ENCODE measurements at regions not wholly inside any gene's neighbourhood (a gene's known extent, or its start where the extent isn't known, plus 50 kb on each side); places are given as distances from the start of the nearest gene placed in this dataset.
"Not testable (repeated sequence)": the region's sequence is repeated elsewhere in the genome, so short reads cannot be mapped to it uniquely, and the experiment has no call there.

DNA sequence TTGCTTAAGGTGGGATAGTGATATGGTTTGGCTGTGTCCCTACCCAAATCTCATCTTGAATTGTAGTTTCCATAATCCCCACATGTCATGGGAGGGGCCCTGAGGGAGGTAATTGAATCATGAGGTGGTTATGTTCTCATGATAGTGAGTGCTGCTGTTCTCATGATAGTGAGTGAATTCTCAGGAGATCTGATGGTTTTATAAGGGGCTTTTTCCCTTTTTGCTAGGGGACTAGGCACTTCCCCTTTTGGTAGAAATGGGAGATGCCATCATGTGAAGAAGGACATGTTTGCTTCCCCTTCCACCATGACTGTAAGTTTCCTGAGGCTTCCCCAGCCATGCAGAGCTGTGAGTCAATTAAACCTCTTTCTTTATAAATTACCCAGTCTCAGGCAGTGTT, 137.5 kb downstream of the DUSP10 start:
- not testable (repeated sequence) for DNase-seq (ENCODE audit: low spot score)

GRCh38 chr1:221604948-221605347, 136.9 kb downstream of the DUSP10 start:
- Histone ChIP-seq H2BK12ac (ENCODE audit: low read length) (no peak overlapping the region), H2BK5ac (ENCODE audit: low read length) (no peak overlapping the region), H3K9ac (ENCODE audit: low read depth, low read length, poor library complexity) (no peak overlapping the region), H2AFZ (ENCODE audit: low read length) (no peak overlapping the region), H3K4me3 (ENCODE audit: low read length in 2 of 2) (no peak overlapping the region), H2BK120ac (ENCODE audit: low read depth, low read length) (no peak overlapping the region), H4K8ac (ENCODE audit: low read depth, low read length) (no peak overlapping the region), H3K14ac (ENCODE audit: low read length) (no peak overlapping the region), H3K9me3 (replicated peaks in 1 of 2; ENCODE audit: control insufficient read depth in 2 of 2, insufficient read depth in 1 of 2, low read depth in 1 of 2, low read length in 2 of 2) (no peaks in the 10 kb centered on the region), H3K27ac (replicated peaks; ENCODE audit: low read length) (no peak overlapping the region), H3K36me3 (replicated peaks in 1 of 2; ENCODE audit: control insufficient read depth in 2 of 2, insufficient read depth in 2 of 2, low read length in 2 of 2) (no peaks in the 10 kb centered on the region), H4K91ac (ENCODE audit: low read depth, low read length, poor library complexity) (no peak overlapping the region), H3K79me1 (ENCODE audit: low read depth, low read length) (no peaks in the 10 kb centered on the region), H3K23ac (ENCODE audit: low read depth, low read length, poor library complexity) (no peak overlapping the region), H3K27me3 (ENCODE audit: control insufficient read depth in 3 of 3, insufficient read depth in 3 of 3, low read depth in 1 of 3, low read length in 3 of 3) (no peaks in the 10 kb centered on the region), H3K4me1 (ENCODE audit: control insufficient read depth in 2 of 2, insufficient read depth in 1 of 2, low read depth in 1 of 2, low read length in 2 of 2) (no peaks in the 10 kb centered on the region), H3K18ac (ENCODE audit: low read length) (no peak overlapping the region), H2BK15ac (ENCODE audit: low read length) (no peak overlapping the region), H3K4ac (ENCODE audit: low read length) (no peak overlapping the region), H3K4me2 (ENCODE audit: insufficient read depth, low read length, poor library complexity, severe bottlenecking) (no peak overlapping the region), H2AK5ac (ENCODE audit: low read depth, low read length) (no peak overlapping the region)
- DNase-seq (ENCODE audit: low spot score): no peak

More for the DNA sequence above, 137.5 kb downstream of the DUSP10 start:
- not testable (repeated sequence) for H4K8ac ChIP-seq (ENCODE audit: low read depth, low read length); H3K4ac ChIP-seq (ENCODE audit: low read length); H2AK5ac ChIP-seq (ENCODE audit: low read depth, low read length); H3K79me1 ChIP-seq (ENCODE audit: low read depth, low read length); H2BK12ac ChIP-seq (ENCODE audit: low read length); H3K4me3 ChIP-seq (ENCODE audit: low read length in 2 of 2); H3K9ac ChIP-seq (ENCODE audit: low read depth, low read length, poor library complexity); H3K14ac ChIP-seq (ENCODE audit: low read length); H3K36me3 ChIP-seq (replicated peaks in 1 of 2; ENCODE audit: control insufficient read depth in 2 of 2, insufficient read depth in 2 of 2, low read length in 2 of 2); H3K18ac ChIP-seq (ENCODE audit: low read length); H3K27me3 ChIP-seq (ENCODE audit: control insufficient read depth in 3 of 3, insufficient read depth in 3 of 3, low read depth in 1 of 3, low read length in 3 of 3); H3K4me2 ChIP-seq (ENCODE audit: insufficient read depth, low read length, poor library complexity, severe bottlenecking); H3K9me3 ChIP-seq (replicated peaks in 1 of 2; ENCODE audit: control insufficient read depth in 2 of 2, insufficient read depth in 1 of 2, low read depth in 1 of 2, low read length in 2 of 2); H2BK5ac ChIP-seq (ENCODE audit: low read length); H2BK15ac ChIP-seq (ENCODE audit: low read length); H4K91ac ChIP-seq (ENCODE audit: low read depth, low read length, poor library complexity); H3K27ac ChIP-seq (replicated peaks; ENCODE audit: low read length); H2BK120ac ChIP-seq (ENCODE audit: low read depth, low read length); H2AFZ ChIP-seq (ENCODE audit: low read length); H3K23ac ChIP-seq (ENCODE audit: low read depth, low read length, poor library complexity); H3K4me1 ChIP-seq (ENCODE audit: control insufficient read depth in 2 of 2, insufficient read depth in 1 of 2, low read depth in 1 of 2, low read length in 2 of 2)

GRCh38 chr1:221605569-221605968, 136.3 kb downstream of the DUSP10 start:
- no CpG with 5 or more reads among the region's 1 CpG for WGBS, 2 donors (ENCODE audit: extremely low coverage in 2 of 2, insufficient read length in 2 of 2, insufficient replicate concordance in 1 of 2)

DNA sequence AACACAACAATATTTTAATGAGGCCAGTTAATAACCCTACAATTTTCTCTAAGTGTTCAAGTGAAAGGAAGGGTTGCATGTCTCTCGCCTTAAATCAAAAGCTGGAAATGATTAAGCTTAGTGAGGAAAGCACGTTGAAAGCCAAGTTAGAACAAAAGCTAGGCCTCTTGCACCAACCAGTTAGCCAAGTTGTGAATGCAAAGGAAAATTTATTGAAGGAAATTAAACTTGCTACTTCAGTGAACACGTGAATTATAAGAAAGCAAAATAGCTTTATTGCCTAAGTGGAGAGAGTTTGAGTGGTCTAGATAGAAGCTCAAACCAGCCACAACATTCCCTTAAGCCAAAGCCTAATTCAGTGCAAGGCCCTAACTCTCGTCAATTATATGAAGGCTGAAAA, 135.6 kb downstream of the DUSP10 start:
- Histone ChIP-seq H3K79me1 (ENCODE audit: low read depth, low read length) (no peaks in the 10 kb centered on the region), H3K14ac (ENCODE audit: low read length) (no peak overlapping the region), H3K9ac (ENCODE audit: low read depth, low read length, poor library complexity) (no peak overlapping the region), H3K27me3 (ENCODE audit: control insufficient read depth in 3 of 3, insufficient read depth in 3 of 3, low read depth in 1 of 3, low read length in 3 of 3) (no peaks in the 10 kb centered on the region), H4K91ac (ENCODE audit: low read depth, low read length, poor library complexity) (no peak overlapping the region), H4K8ac (ENCODE audit: low read depth, low read length) (no peak overlapping the region), H2BK12ac (ENCODE audit: low read length) (no peak overlapping the region), H2BK120ac (ENCODE audit: low read depth, low read length) (no peak overlapping the region), H3K36me3 (replicated peaks in 1 of 2; ENCODE audit: control insufficient read depth in 2 of 2, insufficient read depth in 2 of 2, low read length in 2 of 2) (no peaks in the 10 kb centered on the region), H3K4me1 (ENCODE audit: control insufficient read depth in 2 of 2, insufficient read depth in 1 of 2, low read depth in 1 of 2, low read length in 2 of 2) (no peaks in the 10 kb centered on the region), H2AK5ac (ENCODE audit: low read depth, low read length) (no peak overlapping the region), H3K23ac (ENCODE audit: low read depth, low read length, poor library complexity) (no peak overlapping the region), H2BK15ac (ENCODE audit: low read length) (no peak overlapping the region), H3K27ac (replicated peaks; ENCODE audit: low read length) (no peak overlapping the region), H3K9me3 (replicated peaks in 1 of 2; ENCODE audit: control insufficient read depth in 2 of 2, insufficient read depth in 1 of 2, low read depth in 1 of 2, low read length in 2 of 2) (no peaks in the 10 kb centered on the region), H3K18ac (ENCODE audit: low read length) (no peak overlapping the region), H3K4ac (ENCODE audit: low read length) (no peak overlapping the region), H2BK5ac (ENCODE audit: low read length) (no peak overlapping the region), H3K4me2 (ENCODE audit: insufficient read depth, low read length, poor library complexity, severe bottlenecking) (no peak overlapping the region), H2AFZ (ENCODE audit: low read length) (no peak overlapping the region), H3K4me3 (ENCODE audit: low read length in 2 of 2) (no peak overlapping the region)
- no CpG with 5 or more reads among the region's 4 CpGs for whole genome bisulfite sequencing, 2 donors (ENCODE audit: extremely low coverage in 2 of 2, insufficient read length in 2 of 2, insufficient replicate concordance in 1 of 2)
- DNase-seq (ENCODE audit: low spot score): no peak

More at GRCh38 chr1:221605569-221605968, 136.3 kb downstream of the DUSP10 start:
- DNase-seq (ENCODE audit: low spot score): no peak
- Histone ChIP-seq H3K4ac (ENCODE audit: low read length) (no peak overlapping the region), H2AFZ (ENCODE audit: low read length) (no peak overlapping the region), H3K4me1 (ENCODE audit: control insufficient read depth in 2 of 2, insufficient read depth in 1 of 2, low read depth in 1 of 2, low read length in 2 of 2) (no peaks in the 10 kb centered on the region), H3K4me2 (ENCODE audit: insufficient read depth, low read length, poor library complexity, severe bottlenecking) (no peak overlapping the region), H3K4me3 (ENCODE audit: low read length in 2 of 2) (no peak overlapping the region), H2AK5ac (ENCODE audit: low read depth, low read length) (no peak overlapping the region), H2BK15ac (ENCODE audit: low read length) (no peak overlapping the region), H2BK12ac (ENCODE audit: low read length) (no peak overlapping the region), H3K14ac (ENCODE audit: low read length) (no peak overlapping the region), H3K27me3 (ENCODE audit: control insufficient read depth in 3 of 3, insufficient read depth in 3 of 3, low read depth in 1 of 3, low read length in 3 of 3) (no peaks in the 10 kb centered on the region), H3K23ac (ENCODE audit: low read depth, low read length, poor library complexity) (no peak overlapping the region), H3K36me3 (replicated peaks in 1 of 2; ENCODE audit: control insufficient read depth in 2 of 2, insufficient read depth in 2 of 2, low read length in 2 of 2) (no peaks in the 10 kb centered on the region), H3K18ac (ENCODE audit: low read length) (no peak overlapping the region), H3K27ac (replicated peaks; ENCODE audit: low read length) (no peak overlapping the region), H3K9ac (ENCODE audit: low read depth, low read length, poor library complexity) (no peak overlapping the region), H4K91ac (ENCODE audit: low read depth, low read length, poor library complexity) (no peak overlapping the region), H3K79me1 (ENCODE audit: low read depth, low read length) (no peaks in the 10 kb centered on the region), H2BK5ac (ENCODE audit: low read length) (no peak overlapping the region), H3K9me3 (replicated peaks in 1 of 2; ENCODE audit: control insufficient read depth in 2 of 2, insufficient read depth in 1 of 2, low read depth in 1 of 2, low read length in 2 of 2) (no peaks in the 10 kb centered on the region), H2BK120ac (ENCODE audit: low read depth, low read length) (no peak overlapping the region), H4K8ac (ENCODE audit: low read depth, low read length) (no peak overlapping the region)

Data from neuronal stem cell (in vitro differentiated cells).